ENCODE measurements at regions not wholly inside any gene's neighbourhood (a gene's known extent, or its start where the extent isn't known, plus 50 kb on each side); places are given as distances from the start of the nearest gene placed in this dataset.

DNA sequence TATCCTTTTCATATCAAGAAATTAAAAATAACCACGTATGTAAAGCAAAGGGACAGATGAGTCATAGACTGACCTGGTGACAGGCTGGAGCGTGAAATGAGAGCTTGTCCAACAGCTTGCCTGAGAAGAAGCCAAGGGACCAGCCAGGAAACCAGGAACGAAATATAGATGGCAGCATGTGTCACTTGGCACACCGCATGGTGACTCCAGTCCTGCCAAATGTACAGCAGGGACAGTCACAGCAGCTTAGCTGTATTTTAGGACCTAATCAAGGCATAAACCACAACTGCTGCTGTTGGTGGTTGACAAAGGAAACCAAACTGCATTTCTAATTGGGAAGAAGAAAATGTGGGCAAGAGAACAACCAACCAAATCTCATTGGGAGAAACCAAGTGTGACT is 755.0 kb downstream of the TFAP2A start:
- TF ChIP-seq, protein P1, sequence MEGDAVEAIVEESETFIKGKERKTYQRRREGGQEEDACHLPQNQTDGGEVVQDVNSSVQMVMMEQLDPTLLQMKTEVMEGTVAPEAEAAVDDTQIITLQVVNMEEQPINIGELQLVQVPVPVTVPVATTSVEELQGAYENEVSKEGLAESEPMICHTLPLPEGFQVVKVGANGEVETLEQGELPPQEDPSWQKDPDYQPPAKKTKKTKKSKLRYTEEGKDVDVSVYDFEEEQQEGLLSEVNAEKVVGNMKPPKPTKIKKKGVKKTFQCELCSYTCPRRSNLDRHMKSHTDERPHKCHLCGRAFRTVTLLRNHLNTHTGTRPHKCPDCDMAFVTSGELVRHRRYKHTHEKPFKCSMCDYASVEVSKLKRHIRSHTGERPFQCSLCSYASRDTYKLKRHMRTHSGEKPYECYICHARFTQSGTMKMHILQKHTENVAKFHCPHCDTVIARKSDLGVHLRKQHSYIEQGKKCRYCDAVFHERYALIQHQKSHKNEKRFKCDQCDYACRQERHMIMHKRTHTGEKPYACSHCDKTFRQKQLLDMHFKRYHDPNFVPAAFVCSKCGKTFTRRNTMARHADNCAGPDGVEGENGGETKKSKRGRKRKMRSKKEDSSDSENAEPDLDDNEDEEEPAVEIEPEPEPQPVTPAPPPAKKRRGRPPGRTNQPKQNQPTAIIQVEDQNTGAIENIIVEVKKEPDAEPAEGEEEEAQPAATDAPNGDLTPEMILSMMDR (conservative IDR thresholded peaks at IDR 0.05; ENCODE audit: low read depth, low read length) = no peak
- TF ChIP-seq EZH2phosphoT487 (IDR thresholded peaks at IDR 0.05; ENCODE audit: borderline replicate concordance, low read length) (no peak), EZH2 (IDR thresholded peaks at IDR 0.05; ENCODE audit: low read length, unreplicated experiment) (no peak)

All from PC-3 (cell line).